ENCODE measurements at regions not wholly inside any gene's neighbourhood (a gene's known extent, or its start where the extent isn't known, plus 50 kb on each side); places are given as distances from the start of the nearest gene placed in this dataset.

- H3K9me3 Mint-ChIP-seq: no peaks in the 10 kb centered on the region
- H3K27me3 Mint-ChIP-seq (ENCODE audit: insufficient read depth): peaks cover 23% of the 10 kb centered on the region
- H3K4me3 Mint-ChIP-seq: no peak overlapping the region
- DNase-seq: no peak
- H3K27ac Mint-ChIP-seq: no peak overlapping the region
- H3K4me1 Mint-ChIP-seq (ENCODE audit: low read depth): no peaks in the 10 kb centered on the region
- no peak for TF ChIP-seq CTCF (IDR thresholded peaks at IDR 0.05)
- no peaks in the 10 kb centered on the region for H3K36me3 Mint-ChIP-seq (ENCODE audit: low read depth)
These were observed 114.2 kb upstream of the ID2 start for GRCh38 chr2:8567469-8568260.

GRCh38 chr2:8568543-8569302 lies 113.1 kb upstream of the ID2 start:
- H3K27ac Mint-ChIP-seq: no peak overlapping the region
- peaks cover 23% of the 10 kb centered on the region for H3K27me3 Mint-ChIP-seq (ENCODE audit: insufficient read depth)
- DNase-seq: no peak

GRCh38 chr2:8569332-8569930 lies 112.4 kb upstream of the ID2 start:
- no peaks in the 10 kb centered on the region for H3K9me3 Mint-ChIP-seq
- no peaks in the 10 kb centered on the region for H3K36me3 Mint-ChIP-seq (ENCODE audit: low read depth)
- peaks cover 16% of the 10 kb centered on the region for H3K27me3 Mint-ChIP-seq (ENCODE audit: insufficient read depth)
- no peak for TF ChIP-seq CTCF (IDR thresholded peaks at IDR 0.05)
- H3K27ac Mint-ChIP-seq: no peak overlapping the region
- no peak for DNase-seq
- no peak overlapping the region for H3K4me3 Mint-ChIP-seq
- H3K4me1 Mint-ChIP-seq (ENCODE audit: low read depth): peaks cover 4% of the 10 kb centered on the region

More at GRCh38 chr2:8568543-8569302, 113.1 kb upstream of the ID2 start:
- H3K36me3 Mint-ChIP-seq (ENCODE audit: low read depth): no peaks in the 10 kb centered on the region
- no peak for TF ChIP-seq CTCF (IDR thresholded peaks at IDR 0.05)
- H3K4me3 Mint-ChIP-seq: no peak overlapping the region
- no peaks in the 10 kb centered on the region for H3K4me1 Mint-ChIP-seq (ENCODE audit: low read depth)
- no peaks in the 10 kb centered on the region for H3K9me3 Mint-ChIP-seq

GRCh38 chr2:8570637-8571036 lies 111.2 kb upstream of the ID2 start:
- no peak for TF ChIP-seq CTCF (IDR thresholded peaks at IDR 0.05)
- peaks cover 14% of the 10 kb centered on the region for H3K4me1 Mint-ChIP-seq (ENCODE audit: low read depth)
- no peak overlapping the region for H3K27ac Mint-ChIP-seq
- DNase-seq: no peak
- H3K27me3 Mint-ChIP-seq (ENCODE audit: insufficient read depth): peaks cover 21% of the 10 kb centered on the region
- H3K4me3 Mint-ChIP-seq: no peak overlapping the region
- no peaks in the 10 kb centered on the region for H3K36me3 Mint-ChIP-seq (ENCODE audit: low read depth)
- no peaks in the 10 kb centered on the region for H3K9me3 Mint-ChIP-seq

- Mint-ChIP-seq H3K27ac (no peak overlapping the region), H3K9me3 (no peaks in the 10 kb centered on the region), H3K27me3 (ENCODE audit: insufficient read depth) (peaks cover 20% of the 10 kb centered on the region), H3K4me3 (no peak overlapping the region), H3K36me3 (ENCODE audit: low read depth) (no peaks in the 10 kb centered on the region), H3K4me1 (ENCODE audit: low read depth) (peaks cover 14% of the 10 kb centered on the region)
- no peak for DNase-seq
- no peak for TF ChIP-seq CTCF (IDR thresholded peaks at IDR 0.05)
These were observed 110.5 kb upstream of the ID2 start for GRCh38 chr2:8571301-8571791.

All from HFFc6 (cell line).